HCT116 (cell line): ENCODE measurements at regions not wholly inside any gene's neighbourhood (a gene's known extent, or its start where the extent isn't known, plus 50 kb on each side); places are given as distances from the start of the nearest gene placed in this dataset.

Experiments
- ATAC-seq: fragments of 200-7000 bp; cut with Tn5 transposase; 2 replicates; pipeline ENCODE4 v1.9.1; 2020; ENCODE audit warnings: mild to moderate bottlenecking, moderate library complexity
- BruUV-seq: library from RNA; stranded (reverse); fragments of 400-500 nt; replicated peaks from 2 replicates; lab custom pipeline; 2021; lab: Mats Ljungman, UMichigan
- CTCF ChIA-PET: fragments of 300-600 bp; sonication (Branson Sonifier 250); formaldehyde crosslinking; loops from one replicate; lab custom pipeline; 2021; ENCODE audit warnings: antibody characterized with exemption; lab: Charles Lee
- POLR2A ChIA-PET: fragments of 300-600, 350-600 bp; sonication (Branson Sonifier 250); formaldehyde crosslinking; loops from one replicate; lab custom pipeline; 2021; ENCODE audit warnings: antibody characterized with exemption; lab: Charles Lee
- RAD21 ChIA-PET, 2 experiments: fragments of 300-600 bp; sonication (Branson Sonifier 250); formaldehyde crosslinking; loops; one replicate each; lab custom pipeline; 2023; ENCODE audit warnings: low total read pairs in 2 of 2; ENCODE audit not compliant: uncharacterized antibody in 2 of 2, unreplicated experiment in 2 of 2, low non-redundant PET in 1 of 2; lab: Charles Lee
- DNase-seq: peaks from one replicate; pipeline ENCODE4 v3.0.0-alpha.2; 2010; ENCODE audit warnings: low read depth, low spot score
- H2AFZ ChIP-seq: fragments of 200-600 bp; shearing (Covaris generic), sonication (generic); 2 replicates; pipeline ENCODE4 v1.6.1; 2017; ENCODE audit warnings: low read depth, mixed run types, mixed read lengths, antibody characterized with exemption, low read length; ENCODE audit not compliant: poor library complexity, severe bottlenecking
- H3K27ac ChIP-seq: 2 replicates; pipeline ENCODE4 v1.5.1; 2012; ENCODE audit warnings: low read depth, low read length
- H3K27me3 ChIP-seq: fragments of 200-600 bp; sonication (generic); 2 replicates; pipeline ENCODE4 v1.6.1; 2016; ENCODE audit warnings: mixed run types, low read length, mixed read lengths; ENCODE audit not compliant: insufficient read depth
- H3K36me3 ChIP-seq, 2 experiments: fragments of 200-500 bp in 1 of 2; fragments of 200-600 bp in 1 of 2; sonication (Bioruptor generic) in 1 of 2; sonication (generic) in 1 of 2; 2 replicates each; pipeline versions ENCODE4 v1.5.1 to v1.6.1; 2014 to 2016; ENCODE audit warnings: low read length in 2 of 2, inconsistent platforms in 1 of 2, mixed read lengths in 1 of 2, mixed run types in 1 of 2; ENCODE audit not compliant: insufficient read depth in 2 of 2, control insufficient read depth in 1 of 2
- H3K4me1 ChIP-seq, 2 experiments: fragments of 200-600 bp in 1 of 2; sonication (generic) in 1 of 2; 2 replicates each; pipeline versions ENCODE4 v1.5.1 to v1.6.1; 2012 to 2017; ENCODE audit warnings: low read length in 2 of 2, inconsistent platforms in 1 of 2, mild to moderate bottlenecking in 1 of 2, mixed read lengths in 1 of 2, mixed run types in 1 of 2, moderate library complexity in 1 of 2; ENCODE audit not compliant: insufficient read depth in 2 of 2, control insufficient read depth in 1 of 2
- H3K4me2 ChIP-seq: fragments of 200-600 bp; sonication (generic); 2 replicates; pipeline ENCODE4 v1.6.1; 2017; ENCODE audit warnings: mixed run types, low read length, mixed read lengths
- H3K4me3 ChIP-seq, 2 experiments: fragments of 200-600 bp in 1 of 2; sonication (generic) in 1 of 2; replicated peaks in 1 of 2; 2 replicates each; pipeline ENCODE4 v1.5.1; 2011 to 2016; ENCODE audit warnings: low read length in 2 of 2, control low read depth in 1 of 2, low read depth in 1 of 2, mild to moderate bottlenecking in 1 of 2, mixed read lengths in 1 of 2, mixed run types in 1 of 2
- H3K79me2 ChIP-seq: fragments of 200-600 bp; sonication (generic); 2 replicates; pipeline ENCODE4 v1.6.1; 2017; ENCODE audit warnings: mild to moderate bottlenecking, mixed run types, low read length, moderate library complexity, mixed read lengths; ENCODE audit not compliant: insufficient read depth
- H3K9ac ChIP-seq: fragments of 200-600 bp; sonication (generic); 2 replicates; pipeline ENCODE4 v1.6.1; 2016; ENCODE audit warnings: low read length, mixed read lengths
- H3K9me2 ChIP-seq: fragments of 200-600 bp; sonication (generic), shearing (Covaris generic); 2 replicates; pipeline ENCODE4 v1.6.1; 2017; ENCODE audit warnings: mixed run types, mild to moderate bottlenecking, moderate library complexity; ENCODE audit not compliant: insufficient read depth
- H3K9me3 ChIP-seq, 2 experiments: fragments of 200-500 bp in 1 of 2; fragments of 200-600 bp in 1 of 2; sonication (Bioruptor generic) in 1 of 2; sonication (generic) in 1 of 2; 2 replicates each; pipeline ENCODE4 v1.6.1; 2014 to 2017; ENCODE audit warnings: low read length in 2 of 2, mixed read lengths in 2 of 2, inconsistent platforms in 1 of 2, low read depth in 1 of 2, mild to moderate bottlenecking in 1 of 2, mixed run types in 1 of 2, moderate library complexity in 1 of 2; ENCODE audit not compliant: control insufficient read depth in 1 of 2, insufficient read depth in 1 of 2
- H4K20me1 ChIP-seq: fragments of 200-600 bp; sonication (generic), shearing (Covaris generic); 2 replicates; pipeline ENCODE4 v1.6.1; 2017; ENCODE audit warnings: mixed run types, mild to moderate bottlenecking, moderate library complexity; ENCODE audit not compliant: insufficient read depth
- CBX3 ChIP-seq: IDR thresholded peaks from 2 replicates; pipeline ENCODE4 v1.6.1; 2012; ENCODE audit warnings: low read depth
- EGR1 ChIP-seq: IDR thresholded peaks from 2 replicates; pipeline ENCODE4 v1.6.1; 2012; ENCODE audit warnings: low read depth
- ELF1 ChIP-seq: IDR thresholded peaks from 2 replicates; pipeline ENCODE4 v1.6.1; 2012; ENCODE audit warnings: low read depth, borderline replicate concordance
- EZH2 ChIP-seq: fragments of 200-600 bp; sonication (generic); IDR thresholded peaks from 2 replicates; pipeline ENCODE4 v1.6.1; 2017; ENCODE audit warnings: antibody characterized with exemption, mixed run types
- EZH2phosphoT487 ChIP-seq: fragments of 200-600 bp; IDR thresholded peaks from 2 replicates; pipeline ENCODE4 v1.6.1; 2018; ENCODE audit warnings: antibody characterized with exemption, borderline replicate concordance
- FOSL1 ChIP-seq: IDR thresholded peaks from 2 replicates; pipeline ENCODE4 v1.6.1; 2012; ENCODE audit warnings: low read depth
- JUND ChIP-seq: IDR thresholded peaks from 2 replicates; pipeline ENCODE4 v1.6.1; 2012
- POLR2A ChIP-seq: IDR thresholded peaks from 2 replicates; pipeline ENCODE4 v1.7.0; 2011; ENCODE audit warnings: borderline replicate concordance; ENCODE audit not compliant: insufficient read depth, insufficient read length; ENCODE audit errors: extremely low read depth
- SIN3A ChIP-seq: IDR thresholded peaks from 2 replicates; pipeline ENCODE4 v1.6.1; 2012; ENCODE audit warnings: low read depth
- SRF ChIP-seq: IDR thresholded peaks from 2 replicates; pipeline ENCODE4 v1.6.1; 2012; ENCODE audit warnings: low read depth
- TCF7L2 ChIP-seq: IDR thresholded peaks from 2 replicates; pipeline ENCODE4 v1.7.0; 2011; ENCODE audit warnings: borderline replicate concordance, inconsistent platforms; ENCODE audit not compliant: insufficient read depth, insufficient read length; ENCODE audit errors: extremely low read depth
- YY1 ChIP-seq: IDR thresholded peaks from 2 replicates; pipeline ENCODE4 v1.6.1; 2011; ENCODE audit warnings: low read length, low read depth, moderate library complexity, mild to moderate bottlenecking; ENCODE audit not compliant: insufficient replicate concordance; ENCODE audit errors: extremely low read depth
- ZFX ChIP-seq: fragments of 450-650 bp; IDR thresholded peaks from 2 replicates; pipeline ENCODE4 v1.6.1; 2017
- ZNF274 ChIP-seq: fragments of 200-500 bp; sonication (Bioruptor generic); IDR thresholded peaks from 2 replicates; pipeline ENCODE4 v1.6.1; 2014; ENCODE audit warnings: mild to moderate bottlenecking, low read depth, low read length, inconsistent platforms
- intact Hi-C: fragments of 100-400 bp; cut with micrococcal nuclease; formaldehyde crosslinking; loops from 2 replicates; pipeline ENCODE4 v1.10.0; 2022
- TF ChIP-seq, protein P1 (sequence below): IDR thresholded peaks from 2 replicates; pipeline ENCODE4 v1.6.1; 2012
- TF ChIP-seq, protein P2 (sequence below): IDR thresholded peaks from 2 replicates; pipeline ENCODE4 v1.6.1; 2012; ENCODE audit warnings: low read depth
- TF ChIP-seq, protein P3 (sequence below): IDR thresholded peaks from 2 replicates; pipeline ENCODE4 v1.6.1; 2011; ENCODE audit warnings: mild to moderate bottlenecking, low read length, moderate library complexity; ENCODE audit not compliant: insufficient replicate concordance; ENCODE audit errors: extremely low read depth
- TF ChIP-seq, protein P4 (sequence below): IDR thresholded peaks from 2 replicates; pipeline ENCODE4 v1.6.1; 2012
- TF ChIP-seq, protein P5 (sequence below), 3 experiments: fragments of 200-600 bp in 1 of 3; sonication (generic) in 1 of 3; IDR thresholded peaks in 2 of 3; conservative IDR thresholded peaks in 1 of 3; 2 replicates each; pipeline ENCODE4 v1.5.1; 2012 to 2017; ENCODE audit warnings: low read depth in 2 of 3, low read length in 2 of 3, antibody characterized with exemption in 1 of 3, borderline replicate concordance in 1 of 3, control low read depth in 1 of 3, mild to moderate bottlenecking in 1 of 3, mixed read lengths in 1 of 3, mixed run types in 1 of 3, moderate library complexity in 1 of 3; ENCODE audit not compliant: insufficient read depth in 1 of 3

DNA sequence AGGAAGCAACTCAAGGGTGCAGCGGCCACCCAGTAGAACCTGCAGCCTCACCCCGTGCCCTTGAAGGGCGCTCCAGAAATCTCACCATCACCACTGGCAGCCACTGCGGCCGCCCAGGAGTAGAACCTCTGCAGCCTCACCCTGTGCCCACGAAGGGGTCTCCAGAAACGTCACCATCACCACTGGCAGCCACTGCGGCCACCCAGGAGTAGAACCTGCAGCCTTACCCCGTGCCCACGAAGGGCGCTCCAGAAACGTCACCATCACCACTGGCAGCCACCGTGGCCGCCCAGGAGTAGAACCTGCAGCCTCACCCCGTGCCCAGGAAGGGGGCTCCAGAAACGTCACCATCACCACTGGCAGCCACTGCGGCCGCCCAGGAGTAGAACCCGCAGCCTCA, 336.0 kb downstream of the TEX29 start:
- DNase-seq: no peak
- Histone ChIP-seq H2AFZ (no peak overlapping the region), H3K9me3 (no peaks in the 10 kb centered on the region), H3K4me2 (no peak overlapping the region), H3K4me3 (no peak overlapping the region), H3K27ac (no peak overlapping the region), H4K20me1 (no peaks in the 10 kb centered on the region), H3K9me2 (no peaks in the 10 kb centered on the region)
- ATAC-seq: no peak
- POLR2A ChIA-PET: no interaction called here
- CTCF ChIA-PET: no interaction called here
- TF ChIP-seq SRF (no peak), ZFX (no peak), TCF7L2 (no peak), EZH2 (no peak), ZNF274 (no peak), POLR2A (no peak), ELF1 (no peak), SIN3A (no peak), EZH2phosphoT487 (no peak), YY1 (no peak), FOSL1 (no peak), JUND (no peak), CBX3 (no peak), EGR1 (no peak)
- TF ChIP-seq, protein P1, sequence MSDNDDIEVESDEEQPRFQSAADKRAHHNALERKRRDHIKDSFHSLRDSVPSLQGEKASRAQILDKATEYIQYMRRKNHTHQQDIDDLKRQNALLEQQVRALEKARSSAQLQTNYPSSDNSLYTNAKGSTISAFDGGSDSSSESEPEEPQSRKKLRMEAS: no peak
- TF ChIP-seq, protein P2, sequence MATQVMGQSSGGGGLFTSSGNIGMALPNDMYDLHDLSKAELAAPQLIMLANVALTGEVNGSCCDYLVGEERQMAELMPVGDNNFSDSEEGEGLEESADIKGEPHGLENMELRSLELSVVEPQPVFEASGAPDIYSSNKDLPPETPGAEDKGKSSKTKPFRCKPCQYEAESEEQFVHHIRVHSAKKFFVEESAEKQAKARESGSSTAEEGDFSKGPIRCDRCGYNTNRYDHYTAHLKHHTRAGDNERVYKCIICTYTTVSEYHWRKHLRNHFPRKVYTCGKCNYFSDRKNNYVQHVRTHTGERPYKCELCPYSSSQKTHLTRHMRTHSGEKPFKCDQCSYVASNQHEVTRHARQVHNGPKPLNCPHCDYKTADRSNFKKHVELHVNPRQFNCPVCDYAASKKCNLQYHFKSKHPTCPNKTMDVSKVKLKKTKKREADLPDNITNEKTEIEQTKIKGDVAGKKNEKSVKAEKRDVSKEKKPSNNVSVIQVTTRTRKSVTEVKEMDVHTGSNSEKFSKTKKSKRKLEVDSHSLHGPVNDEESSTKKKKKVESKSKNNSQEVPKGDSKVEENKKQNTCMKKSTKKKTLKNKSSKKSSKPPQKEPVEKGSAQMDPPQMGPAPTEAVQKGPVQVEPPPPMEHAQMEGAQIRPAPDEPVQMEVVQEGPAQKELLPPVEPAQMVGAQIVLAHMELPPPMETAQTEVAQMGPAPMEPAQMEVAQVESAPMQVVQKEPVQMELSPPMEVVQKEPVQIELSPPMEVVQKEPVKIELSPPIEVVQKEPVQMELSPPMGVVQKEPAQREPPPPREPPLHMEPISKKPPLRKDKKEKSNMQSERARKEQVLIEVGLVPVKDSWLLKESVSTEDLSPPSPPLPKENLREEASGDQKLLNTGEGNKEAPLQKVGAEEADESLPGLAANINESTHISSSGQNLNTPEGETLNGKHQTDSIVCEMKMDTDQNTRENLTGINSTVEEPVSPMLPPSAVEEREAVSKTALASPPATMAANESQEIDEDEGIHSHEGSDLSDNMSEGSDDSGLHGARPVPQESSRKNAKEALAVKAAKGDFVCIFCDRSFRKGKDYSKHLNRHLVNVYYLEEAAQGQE: no peak
- TF ChIP-seq, protein P3, sequence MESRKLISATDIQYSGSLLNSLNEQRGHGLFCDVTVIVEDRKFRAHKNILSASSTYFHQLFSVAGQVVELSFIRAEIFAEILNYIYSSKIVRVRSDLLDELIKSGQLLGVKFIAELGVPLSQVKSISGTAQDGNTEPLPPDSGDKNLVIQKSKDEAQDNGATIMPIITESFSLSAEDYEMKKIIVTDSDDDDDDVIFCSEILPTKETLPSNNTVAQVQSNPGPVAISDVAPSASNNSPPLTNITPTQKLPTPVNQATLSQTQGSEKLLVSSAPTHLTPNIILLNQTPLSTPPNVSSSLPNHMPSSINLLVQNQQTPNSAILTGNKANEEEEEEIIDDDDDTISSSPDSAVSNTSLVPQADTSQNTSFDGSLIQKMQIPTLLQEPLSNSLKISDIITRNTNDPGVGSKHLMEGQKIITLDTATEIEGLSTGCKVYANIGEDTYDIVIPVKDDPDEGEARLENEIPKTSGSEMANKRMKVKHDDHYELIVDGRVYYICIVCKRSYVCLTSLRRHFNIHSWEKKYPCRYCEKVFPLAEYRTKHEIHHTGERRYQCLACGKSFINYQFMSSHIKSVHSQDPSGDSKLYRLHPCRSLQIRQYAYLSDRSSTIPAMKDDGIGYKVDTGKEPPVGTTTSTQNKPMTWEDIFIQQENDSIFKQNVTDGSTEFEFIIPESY: no peak
- TF ChIP-seq, protein P4, sequence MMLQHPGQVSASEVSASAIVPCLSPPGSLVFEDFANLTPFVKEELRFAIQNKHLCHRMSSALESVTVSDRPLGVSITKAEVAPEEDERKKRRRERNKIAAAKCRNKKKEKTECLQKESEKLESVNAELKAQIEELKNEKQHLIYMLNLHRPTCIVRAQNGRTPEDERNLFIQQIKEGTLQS: no peak
- TF ChIP-seq, protein P5, sequence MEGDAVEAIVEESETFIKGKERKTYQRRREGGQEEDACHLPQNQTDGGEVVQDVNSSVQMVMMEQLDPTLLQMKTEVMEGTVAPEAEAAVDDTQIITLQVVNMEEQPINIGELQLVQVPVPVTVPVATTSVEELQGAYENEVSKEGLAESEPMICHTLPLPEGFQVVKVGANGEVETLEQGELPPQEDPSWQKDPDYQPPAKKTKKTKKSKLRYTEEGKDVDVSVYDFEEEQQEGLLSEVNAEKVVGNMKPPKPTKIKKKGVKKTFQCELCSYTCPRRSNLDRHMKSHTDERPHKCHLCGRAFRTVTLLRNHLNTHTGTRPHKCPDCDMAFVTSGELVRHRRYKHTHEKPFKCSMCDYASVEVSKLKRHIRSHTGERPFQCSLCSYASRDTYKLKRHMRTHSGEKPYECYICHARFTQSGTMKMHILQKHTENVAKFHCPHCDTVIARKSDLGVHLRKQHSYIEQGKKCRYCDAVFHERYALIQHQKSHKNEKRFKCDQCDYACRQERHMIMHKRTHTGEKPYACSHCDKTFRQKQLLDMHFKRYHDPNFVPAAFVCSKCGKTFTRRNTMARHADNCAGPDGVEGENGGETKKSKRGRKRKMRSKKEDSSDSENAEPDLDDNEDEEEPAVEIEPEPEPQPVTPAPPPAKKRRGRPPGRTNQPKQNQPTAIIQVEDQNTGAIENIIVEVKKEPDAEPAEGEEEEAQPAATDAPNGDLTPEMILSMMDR (IDR thresholded peaks at IDR 0.05 in 2 of 3, conservative IDR thresholded peaks at IDR 0.05 in 1 of 3; ENCODE audit: borderline replicate concordance in 1 of 3, insufficient read depth in 1 of 3, low read depth in 2 of 3, low read length in 2 of 3): no peak
- TF ChIP-seq, all 23 proteins: peak for 0
- RAD21 ChIA-PET: no interaction called here
- BruUV-seq: no TSS peak
- Histone ChIP-seq H3K27me3 (peaks cover 58% of the 10 kb centered on the region), H3K36me3 (no peaks in the 10 kb centered on the region), H3K79me2 (no peaks in the 10 kb centered on the region), H3K9ac (no peak overlapping the region), H3K4me1 (no peaks in the 10 kb centered on the region)
- intact Hi-C loops: no loop called here
